IMR-90 (cell line): ENCODE measurements at regions not wholly inside any gene's neighbourhood (a gene's known extent, or its start where the extent isn't known, plus 50 kb on each side); places are given as distances from the start of the nearest gene placed in this dataset.

ENCODE experiments used
- ATAC-seq: fragments of 200-7000 bp; cut with Tn5 transposase; 2 replicates; pipeline ENCODE4 v1.9.1; 2020; ENCODE audit warnings: low read depth, mild to moderate bottlenecking, moderate library complexity
- BruUV-seq: library from RNA; stranded (reverse); fragments of 400-500 nt; replicated peaks from 2 replicates; lab custom pipeline; 2021; lab: Mats Ljungman, UMichigan
- CTCF ChIA-PET: fragments of 300-600 bp; formaldehyde crosslinking; extraction: SDS; loops from one replicate; lab custom pipeline; 2021; ENCODE audit warnings: antibody characterized with exemption; lab: Yijun Ruan, JAX
- POLR2A ChIA-PET: fragments of 300-600 bp; sonication (Branson Sonifier 250); formaldehyde crosslinking; loops from one replicate; lab custom pipeline; 2022; ENCODE audit warnings: antibody characterized with exemption; ENCODE audit not compliant: unreplicated experiment; lab: Charles Lee
- DNase-seq: peaks from one replicate; pipeline ENCODE4 v3.0.0; 2013
- H2AFZ ChIP-seq: replicated peaks from 2 replicates; pipeline ENCODE3; 2013; ENCODE audit warnings: low read length, mild to moderate bottlenecking; ENCODE audit not compliant: poor library complexity
- H2AK5ac ChIP-seq: 2 replicates; pipeline ENCODE4 v1.6.1; 2013; ENCODE audit warnings: low read depth, low read length, inconsistent platforms
- H2AK9ac ChIP-seq: replicated peaks from 2 replicates; pipeline ENCODE3; 2013; ENCODE audit warnings: mild to moderate bottlenecking, low read depth, low read length, moderate library complexity; ENCODE audit not compliant: poor library complexity
- H2BK120ac ChIP-seq: 2 replicates; pipeline ENCODE4 v1.6.1; 2013; ENCODE audit warnings: low read depth, low read length, inconsistent platforms
- H2BK15ac ChIP-seq: 3 replicates; pipeline ENCODE4 v1.6.1; 2013; ENCODE audit warnings: low read depth, low read length, inconsistent platforms
- H2BK20ac ChIP-seq: 2 replicates; pipeline ENCODE4 v1.6.1; 2013; ENCODE audit warnings: low read depth, mild to moderate bottlenecking, inconsistent platforms, low read length, moderate library complexity
- H2BK5ac ChIP-seq: 2 replicates; pipeline ENCODE4 v1.6.1; 2013; ENCODE audit warnings: mild to moderate bottlenecking, low read depth, low read length, inconsistent platforms; ENCODE audit not compliant: poor library complexity, severe bottlenecking
- H3K14ac ChIP-seq: replicated peaks from 2 replicates; pipeline ENCODE4 v1.6.1; 2013; ENCODE audit warnings: low read depth, low read length, inconsistent platforms
- H3K18ac ChIP-seq: 2 replicates; pipeline ENCODE4 v1.6.1; 2013; ENCODE audit warnings: low read depth, low read length, control low read depth
- H3K23ac ChIP-seq: 2 replicates; pipeline ENCODE4 v1.6.1; 2013; ENCODE audit warnings: low read depth, low read length, inconsistent platforms
- H3K27ac ChIP-seq: 2 replicates; pipeline ENCODE4 v1.5.1; 2013; ENCODE audit warnings: mild to moderate bottlenecking, control low read depth, low read length; ENCODE audit not compliant: insufficient read depth
- H3K27me3 ChIP-seq: 2 replicates; pipeline ENCODE4 v1.6.1; 2013; ENCODE audit warnings: low read length; ENCODE audit not compliant: control insufficient read depth, insufficient read depth
- H3K36me3 ChIP-seq: 2 replicates; pipeline ENCODE4 v1.6.1; 2013; ENCODE audit warnings: low read length, mixed read lengths; ENCODE audit not compliant: control insufficient read depth, insufficient read depth
- H3K4ac ChIP-seq: 2 replicates; pipeline ENCODE4 v1.6.1; 2013; ENCODE audit warnings: low read depth, low read length, inconsistent platforms
- H3K4me1 ChIP-seq: 2 replicates; pipeline ENCODE4 v1.6.1; 2013; ENCODE audit warnings: low read length, mixed read lengths; ENCODE audit not compliant: control insufficient read depth, insufficient read depth
- H3K4me2 ChIP-seq: 2 replicates; pipeline ENCODE4 v1.6.1; 2013; ENCODE audit warnings: low read depth, mild to moderate bottlenecking, control low read depth, low read length, moderate library complexity
- H3K4me3 ChIP-seq: 2 replicates; pipeline ENCODE4 v1.5.1; 2013; ENCODE audit warnings: low read depth, mild to moderate bottlenecking, control low read depth, low read length, moderate library complexity; ENCODE audit not compliant: insufficient read depth
- H3K56ac ChIP-seq: 2 replicates; pipeline ENCODE4 v1.6.1; 2013; ENCODE audit warnings: low read length, inconsistent platforms; ENCODE audit not compliant: insufficient read depth; ENCODE audit errors: extremely low read depth
- H3K79me1 ChIP-seq, 2 experiments: 2 replicates each; pipeline ENCODE4 v1.6.1; 2013; ENCODE audit warnings: low read length in 2 of 2, inconsistent platforms in 1 of 2, low read depth in 1 of 2
- H3K9ac ChIP-seq: 2 replicates; pipeline ENCODE4 v1.6.1; 2013; ENCODE audit warnings: low read depth, low read length, control low read depth
- H3K9me1 ChIP-seq: 2 replicates; pipeline ENCODE4 v1.6.1; 2013; ENCODE audit warnings: low read length, inconsistent platforms; ENCODE audit not compliant: insufficient read depth
- H3K9me3 ChIP-seq: 2 replicates; pipeline ENCODE4 v1.6.1; 2013; ENCODE audit warnings: low read length; ENCODE audit not compliant: control insufficient read depth, insufficient read depth
- H4K20me1 ChIP-seq: 2 replicates; pipeline ENCODE4 v1.6.1; 2013; ENCODE audit warnings: low read length, inconsistent platforms; ENCODE audit not compliant: insufficient read depth
- H4K5ac ChIP-seq: 2 replicates; pipeline ENCODE4 v1.6.1; 2013; ENCODE audit warnings: mild to moderate bottlenecking, low read depth, low read length, control low read depth
- H4K8ac ChIP-seq, 2 experiments: 2 replicates each; pipeline ENCODE4 v1.6.1; 2013; ENCODE audit warnings: low read depth in 2 of 2, low read length in 2 of 2, control low read depth in 1 of 2, inconsistent platforms in 1 of 2
- H4K91ac ChIP-seq: 2 replicates; pipeline ENCODE4 v1.6.1; 2013; ENCODE audit warnings: low read depth, low read length, inconsistent platforms; ENCODE audit not compliant: insufficient read depth
- MAFK ChIP-seq: IDR thresholded peaks from 2 replicates; pipeline ENCODE4 v1.6.1; 2012; ENCODE audit warnings: low read depth, low read length, improper control_type of control experiment
- USF2 ChIP-seq: fragments of 150-350 bp; IDR thresholded peaks from 2 replicates; pipeline ENCODE4 v1.6.1; 2017; ENCODE audit warnings: mild to moderate bottlenecking, antibody characterized with exemption, low read length, low read depth
- WGBS, 2 experiments: methylation state at CpG; one replicate each; pipeline versions ENCODE4 v1.1.5 to v1.1.7; 2013; ENCODE audit warnings: missing lambda C conversion rate in 2 of 2; ENCODE audit not compliant: insufficient read length in 1 of 2; ENCODE audit errors: extremely low coverage in 2 of 2; 5-methylcytosine and 5-hydroxymethylcytosine counted together
- dilution Hi-C: fragments of 300-500 bp; cut with HindIII; formaldehyde crosslinking; loops from one replicate; pipeline ENCODE4 v1.14.3; 2018; ENCODE audit warnings: low sequenced_read_pairs; ENCODE audit not compliant: unreplicated experiment
- in situ Hi-C: fragments of 300-500 bp; cut with MboI; formaldehyde crosslinking; loops from 3 replicates; pipeline ENCODE4 v1.14.3; 2019; ENCODE audit warnings: low sequenced_read_pairs, inconsistent platforms, mixed read lengths
- intact Hi-C: fragments of 100-400 bp; cut with micrococcal nuclease; formaldehyde crosslinking; loops from 2 replicates; pipeline ENCODE4 v1.10.0; 2022

DNA sequence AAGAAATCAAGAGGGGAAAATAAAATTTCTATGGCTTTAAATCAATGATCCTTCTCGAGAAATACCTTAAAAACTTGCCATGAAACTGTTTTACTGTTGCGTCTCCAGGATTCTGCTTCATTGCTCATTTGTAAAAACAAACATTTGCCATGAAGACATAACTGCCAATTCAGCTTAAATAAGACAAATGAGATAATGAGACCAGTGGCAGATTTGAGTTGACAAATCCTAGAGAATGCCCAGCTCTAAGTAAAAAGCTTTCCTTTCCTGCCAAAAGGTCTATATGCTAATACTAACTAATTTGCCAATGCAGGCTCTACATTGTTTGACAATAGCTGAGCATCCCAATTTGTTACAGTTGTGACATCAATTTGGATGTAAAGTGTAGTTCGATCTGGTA lies 400.5 kb upstream of the PCDH9 start:
- 0 out of 2 replicates have a peak, but pooled peaks have one; percentile 23 for TF ChIP-seq MAFK
- no peak for TF ChIP-seq USF2
- no peaks in the 10 kb centered on the region for H3K79me1 ChIP-seq
- H2BK120ac ChIP-seq: no peak overlapping the region
- ChIA-PET POLR2A (no interaction called here), CTCF (no interaction called here)
- no CpG with 5 or more reads among the region's 3 CpGs for WGBS, 2 experiments
- no peak overlapping the region for H4K8ac ChIP-seq
- H3K4me1 ChIP-seq: no peaks in the 10 kb centered on the region
- no peaks in the 10 kb centered on the region for H3K27me3 ChIP-seq
- no peaks in the 10 kb centered on the region for H3K36me3 ChIP-seq
- no peak overlapping the region for H3K4ac ChIP-seq
- ATAC-seq (no peak), DNase-seq (no peak)
- dilution Hi-C loops: no loop called here
- H2BK5ac ChIP-seq: no peak overlapping the region
- no peak overlapping the region for H3K27ac ChIP-seq
- H3K4me3 ChIP-seq: no peak overlapping the region
- no peaks in the 10 kb centered on the region for H3K9me1 ChIP-seq
- no peak overlapping the region for H3K14ac ChIP-seq
- H4K20me1 ChIP-seq: no peaks in the 10 kb centered on the region
- intact Hi-C loops: no loop called here
- no peak overlapping the region for H2AK9ac ChIP-seq
- H3K23ac ChIP-seq: no peak overlapping the region
- H3K56ac ChIP-seq: no peak overlapping the region
- no TSS peak for BruUV-seq
- no peak overlapping the region for H3K9ac ChIP-seq
- H4K5ac ChIP-seq: no peak overlapping the region
- no peak overlapping the region for H4K91ac ChIP-seq
- H3K4me2 ChIP-seq: no peak overlapping the region
- in situ Hi-C loops: no loop called here
- no peak overlapping the region for H2AFZ ChIP-seq
- H3K18ac ChIP-seq: no peak overlapping the region
- H2AK5ac ChIP-seq: no peak overlapping the region
- H2BK15ac ChIP-seq: no peak overlapping the region
- no peaks in the 10 kb centered on the region for H3K9me3 ChIP-seq
- no peak overlapping the region for H2BK20ac ChIP-seq
